ENCODE measurements at regions not wholly inside any gene's neighbourhood (a gene's known extent, or its start where the extent isn't known, plus 50 kb on each side); places are given as distances from the start of the nearest gene placed in this dataset.

DNA sequence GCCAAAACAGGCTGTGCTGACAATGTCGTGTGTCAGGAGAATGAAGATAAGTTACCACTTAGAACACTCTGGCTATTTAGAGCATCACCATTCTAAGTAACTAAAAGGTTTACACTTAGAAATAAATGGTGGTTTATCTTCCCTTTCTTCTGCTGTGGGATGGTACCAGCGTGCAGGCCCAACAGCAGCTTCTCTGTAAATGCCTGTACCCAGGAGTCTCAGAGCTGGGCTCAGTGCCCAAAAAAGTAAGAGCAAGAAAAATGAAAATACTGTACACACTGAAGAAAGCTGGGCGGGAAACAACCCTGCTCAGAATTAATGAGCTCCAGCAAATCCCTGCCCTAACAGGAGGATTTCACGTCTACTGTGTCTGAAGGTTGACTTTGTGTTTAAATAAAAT lies 206.5 kb downstream of the MFSD1 start (continued):
- TF ChIP-seq, protein P1, sequence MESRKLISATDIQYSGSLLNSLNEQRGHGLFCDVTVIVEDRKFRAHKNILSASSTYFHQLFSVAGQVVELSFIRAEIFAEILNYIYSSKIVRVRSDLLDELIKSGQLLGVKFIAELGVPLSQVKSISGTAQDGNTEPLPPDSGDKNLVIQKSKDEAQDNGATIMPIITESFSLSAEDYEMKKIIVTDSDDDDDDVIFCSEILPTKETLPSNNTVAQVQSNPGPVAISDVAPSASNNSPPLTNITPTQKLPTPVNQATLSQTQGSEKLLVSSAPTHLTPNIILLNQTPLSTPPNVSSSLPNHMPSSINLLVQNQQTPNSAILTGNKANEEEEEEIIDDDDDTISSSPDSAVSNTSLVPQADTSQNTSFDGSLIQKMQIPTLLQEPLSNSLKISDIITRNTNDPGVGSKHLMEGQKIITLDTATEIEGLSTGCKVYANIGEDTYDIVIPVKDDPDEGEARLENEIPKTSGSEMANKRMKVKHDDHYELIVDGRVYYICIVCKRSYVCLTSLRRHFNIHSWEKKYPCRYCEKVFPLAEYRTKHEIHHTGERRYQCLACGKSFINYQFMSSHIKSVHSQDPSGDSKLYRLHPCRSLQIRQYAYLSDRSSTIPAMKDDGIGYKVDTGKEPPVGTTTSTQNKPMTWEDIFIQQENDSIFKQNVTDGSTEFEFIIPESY (IDR thresholded peaks at IDR 0.05; ENCODE audit: borderline replicate concordance, low read depth): no peak
- TF ChIP-seq FOXJ3 (CRISPR knock-in tag; IDR thresholded peaks at IDR 0.05) (no peak), MEF2A (IDR thresholded peaks at IDR 0.05; ENCODE audit: borderline replicate concordance, low read depth) (no peak)

GRCh38 chr3:159018341-159018740 lies 216.5 kb downstream of the MFSD1 start:
- Histone ChIP-seq H2AFZ (ENCODE audit: low read depth) (no peak overlapping the region), H3K9me3 (peaks cover 23% of the 10 kb centered on the region; the same call in 1 of the 2 replicates), H3K9me2 (no peaks in the 10 kb centered on the region), H3K4me1 (ENCODE audit: control insufficient read depth in 1 of 2, insufficient read depth in 2 of 2, low read depth in 1 of 2, low read length in 1 of 2) (peaks cover 0 to 2% of the 10 kb centered on the region in 2 experiments; a peak in 2 of 4 replicates), H3K4me3 (ENCODE audit: low read depth in 2 of 2, low read length in 1 of 2) (no peak overlapping the region), H3K9ac (no peak overlapping the region), H3F3A (replicated peaks; ENCODE audit: insufficient read depth) (no peaks in the 10 kb centered on the region), H3K79me2 (ENCODE audit: insufficient read depth) (no peaks in the 10 kb centered on the region), H3K36me3 (replicated peaks in 1 of 2; ENCODE audit: control insufficient read depth in 1 of 2, insufficient read depth in 2 of 2, low read length in 1 of 2) (no peaks in the 10 kb centered on the region), H3K27ac (ENCODE audit: low read depth in 2 of 2, low read length in 1 of 2) (no peak overlapping the region), H3K4me2 (no peak overlapping the region), H3K27me3 (ENCODE audit: insufficient read depth) (no peaks in the 10 kb centered on the region), H4K20me1 (ENCODE audit: insufficient read depth) (no peaks in the 10 kb centered on the region)
- CTCF ChIA-PET: no interaction called here
- WGBS (ENCODE audit: low lambda C conversion rate): 19% methylated on average over 2 of the region's 2 CpGs
- peak; percentile 25; the same call in 1 of the 2 replicates for TF ChIP-seq GATA2 (CRISPR knock-in tag; IDR thresholded peaks at IDR 0.05)
- no peak for TF ChIP-seq POLR2AphosphoS5 (IDR thresholded peaks at IDR 0.05; ENCODE audit: low read depth, low read length)
- DNase-seq: no peak
- POLR2A ChIA-PET: no interaction called here

DNA sequence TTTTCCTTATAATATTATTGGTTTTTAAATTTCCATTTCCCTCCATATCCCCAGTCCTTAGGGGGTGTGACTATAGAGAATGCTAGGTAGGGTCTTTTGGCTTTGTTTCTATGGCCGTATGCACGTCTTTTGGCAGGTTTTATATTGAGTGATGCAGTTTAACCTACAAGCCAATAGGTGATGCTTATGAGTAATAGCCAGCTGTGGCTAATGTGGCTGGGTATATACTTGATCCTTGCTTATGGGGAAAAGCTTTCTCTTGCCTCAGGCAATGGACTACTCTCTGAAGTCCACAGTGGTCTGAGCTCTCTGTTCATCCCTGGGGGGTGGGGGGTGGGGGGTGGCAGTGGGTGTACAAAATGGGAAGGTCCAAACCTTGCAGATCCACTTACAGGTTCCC lies 223.9 kb downstream of the MFSD1 start:
- Histone ChIP-seq H3K4me1 (ENCODE audit: control insufficient read depth in 1 of 2, insufficient read depth in 2 of 2, low read depth in 1 of 2, low read length in 1 of 2) (no peaks in the 10 kb centered on the region; a peak in 1 of 4 replicates), H3K9ac (no peak overlapping the region), H3K9me3 (peaks cover 25% of the 10 kb centered on the region; the same call in 1 of the 2 replicates), H3K4me3 (ENCODE audit: low read depth in 2 of 2, low read length in 1 of 2) (no peak overlapping the region), H3K9me2 (no peaks in the 10 kb centered on the region), H3K4me2 (no peak overlapping the region), H3K36me3 (replicated peaks in 1 of 2; ENCODE audit: control insufficient read depth in 1 of 2, insufficient read depth in 2 of 2, low read length in 1 of 2) (no peaks in the 10 kb centered on the region), H3K79me2 (ENCODE audit: insufficient read depth) (no peaks in the 10 kb centered on the region), H3F3A (replicated peaks; ENCODE audit: insufficient read depth) (no peaks in the 10 kb centered on the region), H2AFZ (ENCODE audit: low read depth) (no peak overlapping the region), H3K27me3 (ENCODE audit: insufficient read depth) (no peaks in the 10 kb centered on the region), H3K27ac (ENCODE audit: low read depth in 2 of 2, low read length in 1 of 2) (no peak overlapping the region), H4K20me1 (ENCODE audit: insufficient read depth) (no peaks in the 10 kb centered on the region)
- WGBS (ENCODE audit: low lambda C conversion rate): 40% methylated on average over 2 of the region's 2 CpGs
- ChIA-PET POLR2A (no interaction called here), CTCF (interaction anchor here (0.8 kb wide), 1 partner anchor 180 kb away, joined by 3 read pairs; no protein-coding TSS in a partner anchor)
- no peak for TF ChIP-seq USF2 (IDR thresholded peaks at IDR 0.05; ENCODE audit: borderline replicate concordance, low read depth, low read length)
- TF ChIP-seq FOXM1 (IDR thresholded peaks at IDR 0.05; ENCODE audit: low read depth): no peak
- TF ChIP-seq YY1 (IDR thresholded peaks at IDR 0.05; ENCODE audit: low read depth): no peak
- TF ChIP-seq JUND (IDR thresholded peaks at IDR 0.05): no peak
- no peak for TF ChIP-seq RFX5 (IDR thresholded peaks at IDR 0.05; ENCODE audit: low read length)
- no peak for DNase-seq
